H9 (cell line): ENCODE measurements at regions not wholly inside any gene's neighbourhood (a gene's known extent, or its start where the extent isn't known, plus 50 kb on each side); places are given as distances from the start of the nearest gene placed in this dataset.

ENCODE experiments used
- DNase-seq: peaks from one replicate; pipeline ENCODE4 v3.0.0-alpha.2; 2017
- H2AFZ ChIP-seq: one replicate; pipeline ENCODE4 v1.6.1; 2013; ENCODE audit warnings: mild to moderate bottlenecking, low read length, control low read depth, moderate library complexity
- H2AK5ac ChIP-seq: 2 replicates; pipeline ENCODE4 v1.6.1; 2013; ENCODE audit warnings: low read length, control low read depth, mixed read lengths; ENCODE audit not compliant: insufficient read length
- H2BK120ac ChIP-seq: one replicate; pipeline ENCODE4 v1.6.1; 2013; ENCODE audit warnings: low read depth, mild to moderate bottlenecking, low read length, control low read depth, inconsistent platforms; ENCODE audit not compliant: poor library complexity, severe bottlenecking
- H2BK12ac ChIP-seq: 2 replicates; pipeline ENCODE4 v1.6.1; 2013; ENCODE audit warnings: low read length, control low read depth, mixed read lengths, low read depth; ENCODE audit not compliant: insufficient read length
- H2BK15ac ChIP-seq: 2 replicates; pipeline ENCODE4 v1.6.1; 2013; ENCODE audit warnings: low read depth, low read length, control low read depth
- H2BK20ac ChIP-seq: one replicate; pipeline ENCODE4 v1.6.1; 2013; ENCODE audit warnings: low read depth, mild to moderate bottlenecking, low read length, control low read depth, inconsistent platforms; ENCODE audit not compliant: poor library complexity, severe bottlenecking
- H2BK5ac ChIP-seq: 2 replicates; pipeline ENCODE4 v1.6.1; 2013; ENCODE audit warnings: low read length, control low read depth, mixed read lengths; ENCODE audit not compliant: insufficient read length
- H3K14ac ChIP-seq: 2 replicates; pipeline ENCODE4 v1.6.1; 2013; ENCODE audit warnings: low read length, control low read depth; ENCODE audit not compliant: insufficient read depth
- H3K18ac ChIP-seq: 2 replicates; pipeline ENCODE4 v1.6.1; 2013; ENCODE audit warnings: low read depth, mild to moderate bottlenecking, mixed read lengths, low read length, control low read depth; ENCODE audit not compliant: insufficient read length
- H3K23ac ChIP-seq: 2 replicates; pipeline ENCODE4 v1.6.1; 2013; ENCODE audit warnings: low read length, control low read depth, mixed read lengths, low read depth; ENCODE audit not compliant: insufficient read length
- H3K23me2 ChIP-seq: 2 replicates; pipeline ENCODE4 v1.6.1; 2013; ENCODE audit warnings: low read depth, mild to moderate bottlenecking, mixed read lengths, low read length, control low read depth; ENCODE audit not compliant: insufficient read length, poor library complexity, severe bottlenecking
- H3K27ac ChIP-seq: 2 replicates; pipeline ENCODE4 v1.5.1; 2013; ENCODE audit warnings: low read length, control low read depth, mixed read lengths, low read depth; ENCODE audit not compliant: insufficient read length
- H3K27me3 ChIP-seq: 2 replicates; pipeline ENCODE4 v1.6.1; 2013; ENCODE audit warnings: low read length, control low read depth, inconsistent platforms; ENCODE audit not compliant: insufficient read depth
- H3K4ac ChIP-seq: 2 replicates; pipeline ENCODE4 v1.6.1; 2013; ENCODE audit warnings: low read depth, mild to moderate bottlenecking, control low read depth, inconsistent platforms, low read length, moderate library complexity
- H3K4me1 ChIP-seq: 2 replicates; pipeline ENCODE4 v1.6.1; 2013; ENCODE audit warnings: low read length, control low read depth, inconsistent platforms; ENCODE audit not compliant: insufficient read depth
- H3K4me2 ChIP-seq: 2 replicates; pipeline ENCODE4 v1.6.1; 2013; ENCODE audit warnings: low read length, control low read depth, mixed read lengths; ENCODE audit not compliant: insufficient read length, insufficient read depth
- H3K56ac ChIP-seq: 2 replicates; pipeline ENCODE4 v1.6.1; 2013; ENCODE audit warnings: low read depth, mild to moderate bottlenecking, mixed read lengths, low read length, control low read depth; ENCODE audit not compliant: insufficient read length
- H3K79me1 ChIP-seq: 2 replicates; pipeline ENCODE4 v1.6.1; 2013; ENCODE audit warnings: low read depth, mild to moderate bottlenecking, moderate library complexity, low read length, control low read depth, inconsistent platforms; ENCODE audit not compliant: insufficient read depth, poor library complexity, severe bottlenecking
- H3K79me2 ChIP-seq: 2 replicates; pipeline ENCODE4 v1.6.1; 2013; ENCODE audit warnings: low read length, control low read depth, inconsistent platforms; ENCODE audit not compliant: insufficient read depth
- H3K9ac ChIP-seq: 2 replicates; pipeline ENCODE4 v1.6.1; 2013; ENCODE audit warnings: low read length, control low read depth, mixed read lengths; ENCODE audit not compliant: insufficient read length; ENCODE audit errors: extremely low read depth
- H3K9me3 ChIP-seq: one replicate; pipeline ENCODE4 v1.6.1; 2013; ENCODE audit warnings: low read depth, low read length, inconsistent platforms; ENCODE audit not compliant: control insufficient read depth
- H3T11ph ChIP-seq: one replicate; pipeline ENCODE4 v1.6.1; 2013; ENCODE audit warnings: mild to moderate bottlenecking, low read length, control low read depth, inconsistent platforms
- H4K20me1 ChIP-seq: one replicate; pipeline ENCODE4 v1.6.1; 2013; ENCODE audit not compliant: control insufficient read depth, insufficient read length, insufficient read depth
- H4K5ac ChIP-seq: 2 replicates; pipeline ENCODE4 v1.6.1; 2013; ENCODE audit warnings: low read depth, mild to moderate bottlenecking, mixed read lengths, low read length, control low read depth; ENCODE audit not compliant: insufficient read length
- H4K8ac ChIP-seq: replicated peaks from 2 replicates; pipeline ENCODE4 v1.6.1; 2013; ENCODE audit warnings: low read length, control low read depth, mixed read lengths, low read depth; ENCODE audit not compliant: insufficient read length
- H4K91ac ChIP-seq: 2 replicates; pipeline ENCODE4 v1.6.1; 2013; ENCODE audit warnings: low read depth, mild to moderate bottlenecking, moderate library complexity, mixed read lengths, low read length, control low read depth; ENCODE audit not compliant: insufficient read length
- H3K27ac Mint-ChIP-seq, 3 experiments: 2 replicates in 2 of 3; 3 replicates in 1 of 3; pipeline ENCODE4 v1.8.0; 2020 to 2021; ENCODE audit warnings: mixed read lengths in 3 of 3, mild to moderate bottlenecking in 1 of 3, moderate library complexity in 1 of 3
- H3K27me3 Mint-ChIP-seq: 2 replicates; pipeline ENCODE4 v1.8.0; 2021; ENCODE audit warnings: low read depth, mild to moderate bottlenecking, moderate library complexity, mixed read lengths
- H3K36me3 Mint-ChIP-seq, 3 experiments: 2 replicates in 2 of 3; 3 replicates in 1 of 3; pipeline ENCODE4 v1.8.0; 2020 to 2021; ENCODE audit warnings: low read depth in 3 of 3, mixed read lengths in 3 of 3; ENCODE audit not compliant: insufficient read depth in 1 of 3
- H3K4me1 Mint-ChIP-seq, 2 experiments: 2 replicates each; pipeline ENCODE4 v1.8.0; 2020; ENCODE audit warnings: mixed read lengths in 2 of 2
- H3K4me3 Mint-ChIP-seq, 2 experiments: 2 replicates in 1 of 2; 3 replicates in 1 of 2; pipeline ENCODE4 v1.8.0; 2020 to 2021; ENCODE audit warnings: mild to moderate bottlenecking in 2 of 2, mixed read lengths in 2 of 2, moderate library complexity in 1 of 2
- H3K9me3 Mint-ChIP-seq, 2 experiments: 2 replicates in 1 of 2; 3 replicates in 1 of 2; pipeline ENCODE4 v1.8.0; 2020; ENCODE audit warnings: mild to moderate bottlenecking in 2 of 2, mixed read lengths in 2 of 2, moderate library complexity in 1 of 2
- CTCF ChIP-seq: fragments of 200-600 bp; sonication (generic); conservative IDR thresholded peaks from 3 replicates; pipeline ENCODE4 v1.8.0; 2021; ENCODE audit warnings: antibody characterized with exemption, mild to moderate bottlenecking
- WGBS: extraction: QIAGEN DNeasy Blood & Tissue Kit; methylation state at CpG from one replicate; pipeline ENCODE4 v1.1.7; 2013; ENCODE audit warnings: missing lambda C conversion rate, low lambda C conversion rate, mixed read lengths; ENCODE audit not compliant: insufficient read length; ENCODE audit errors: extremely low coverage; 5-methylcytosine and 5-hydroxymethylcytosine counted together

GRCh38 chr16:87194172-87194571 lies 123.0 kb downstream of the C16orf95 start:
- Histone ChIP-seq H3K27me3 (no peaks in the 10 kb centered on the region), H4K8ac (no peak overlapping the region), H3K14ac (no peak overlapping the region), H3K4me1 (no peaks in the 10 kb centered on the region), H2BK12ac (no peak overlapping the region), H2BK20ac (no peak overlapping the region), H3K79me1 (no peaks in the 10 kb centered on the region), H3K23ac (no peak overlapping the region), H3K23me2 (no peaks in the 10 kb centered on the region), H3K9ac (no peak overlapping the region), H3K4ac (no peak overlapping the region), H2BK5ac (no peak overlapping the region), H4K91ac (no peak overlapping the region), H2BK120ac (no peak overlapping the region), H3K9me3 (no peaks in the 10 kb centered on the region), H3K18ac (no peak overlapping the region), H4K5ac (no peak overlapping the region), H4K20me1 (no peaks in the 10 kb centered on the region), H3K79me2 (no peaks in the 10 kb centered on the region), H3K4me2 (no peak overlapping the region), H3K56ac (no peak overlapping the region), H3K27ac (no peak overlapping the region), H2AFZ (no peak overlapping the region), H2BK15ac (no peak overlapping the region), H2AK5ac (no peak overlapping the region), H3T11ph (no peak overlapping the region)
- no CpG with 5 or more reads among the region's 6 CpGs for WGBS
- H3K27ac Mint-ChIP-seq, result no peak overlapping the region
- H3K4me3 Mint-ChIP-seq, result no peak overlapping the region
- H3K4me1 Mint-ChIP-seq, result peaks cover 10 to 14% of the 10 kb centered on the region in 2 experiments
- no peaks in the 10 kb centered on the region for H3K36me3 Mint-ChIP-seq
- H3K9me3 Mint-ChIP-seq, result peaks cover 0 to 3% of the 10 kb centered on the region in 2 experiments; a peak in 1 of 5 replicates
- no peak for DNase-seq
- H3K27me3 Mint-ChIP-seq, result no peaks in the 10 kb centered on the region
- no peak for TF ChIP-seq CTCF
